HL-60 (cell line): ENCODE measurements at regions not wholly inside any gene's neighbourhood (a gene's known extent, or its start where the extent isn't known, plus 50 kb on each side); places are given as distances from the start of the nearest gene placed in this dataset.
"Not testable (repeated sequence)": the region's sequence is repeated elsewhere in the genome, so short reads cannot be mapped to it uniquely, and the experiment has no call there.

Experiments
- DNase-seq, 2 experiments: peaks; one replicate each; pipeline ENCODE4 v3.0.0-alpha.2; 2010 to 2020; ENCODE audit warnings: low read depth in 1 of 2, low spot score in 1 of 2
- H3K27ac ChIP-seq: fragments of 250-450 bp; sonication (Bioruptor Pico); replicated peaks from 2 replicates; pipeline ENCODE4 v1.5.1; 2020; ENCODE audit warnings: mild to moderate bottlenecking, moderate library complexity
- H3K27me3 ChIP-seq: fragments of 250-450 bp; sonication (Bioruptor Pico); 2 replicates; pipeline ENCODE4 v1.5.1; 2021; ENCODE audit warnings: mild to moderate bottlenecking, moderate library complexity; ENCODE audit not compliant: insufficient read depth, poor library complexity, severe bottlenecking
- H3K4me3 ChIP-seq: replicated peaks from 2 replicates; pipeline ENCODE4 v1.5.1; 2011; ENCODE audit warnings: mild to moderate bottlenecking, control low read depth, low read length; ENCODE audit not compliant: insufficient read depth
- CTCF ChIP-seq: IDR thresholded peaks from one replicate; pipeline ENCODE4 v1.5.1; 2011; ENCODE audit warnings: low read length, control low read depth, inconsistent platforms; ENCODE audit not compliant: insufficient read depth
- GABPA ChIP-seq: IDR thresholded peaks from 2 replicates; pipeline ENCODE4 v1.6.1; 2012; ENCODE audit warnings: low read depth
- POLR2AphosphoS5 ChIP-seq: IDR thresholded peaks from 2 replicates; pipeline ENCODE4 v1.6.1; 2012; ENCODE audit warnings: low read depth
- REST ChIP-seq: IDR thresholded peaks from 2 replicates; pipeline ENCODE4 v1.6.1; 2012; ENCODE audit warnings: low read depth; ENCODE audit not compliant: insufficient replicate concordance
- SPI1 ChIP-seq: IDR thresholded peaks from 2 replicates; pipeline ENCODE4 v1.6.1; 2012; ENCODE audit warnings: low read depth, mild to moderate bottlenecking, borderline replicate concordance

GRCh38 chr6:168844821-168845609, 404.0 kb downstream of the SMOC2 start:
- no peak for DNase-seq
- no peak for TF ChIP-seq CTCF
- no peak for TF ChIP-seq SPI1
- H3K27me3 ChIP-seq = no peaks in the 10 kb centered on the region
- no peak overlapping the region for H3K4me3 ChIP-seq
- H3K27ac ChIP-seq = no peak overlapping the region

GRCh38 chr6:168842632-168843212, 401.7 kb downstream of the SMOC2 start:
- H3K27me3 ChIP-seq, H3K4me3 ChIP-seq, H3K27ac ChIP-seq, DNase-seq: not testable (repeated sequence)

- H3K27me3 ChIP-seq = no peaks in the 10 kb centered on the region
- H3K27ac ChIP-seq = no peak overlapping the region
- DNase-seq = no peak
- TF ChIP-seq POLR2AphosphoS5 = no peak
- no peak for TF ChIP-seq REST
- no peak for TF ChIP-seq CTCF
- no peak for TF ChIP-seq GABPA
- TF ChIP-seq SPI1 = no peak
- H3K4me3 ChIP-seq = no peak overlapping the region
Measured at GRCh38 chr6:168841609-168842278, 400.8 kb downstream of the SMOC2 start.

- H3K4me3 ChIP-seq, H3K27me3 ChIP-seq, DNase-seq, H3K27ac ChIP-seq: not testable (repeated sequence)
Measured at GRCh38 chr6:168840932-168841331, 399.9 kb downstream of the SMOC2 start.

GRCh38 chr6:168840299-168840698, 399.3 kb downstream of the SMOC2 start:
- H3K27ac ChIP-seq, H3K4me3 ChIP-seq, H3K27me3 ChIP-seq, DNase-seq: not testable (repeated sequence)

GRCh38 chr6:168838037-168838399, 397.0 kb downstream of the SMOC2 start:
- DNase-seq = no peak
- TF ChIP-seq REST (no peak), SPI1 (no peak)
- H3K27ac ChIP-seq = no peak overlapping the region

More at GRCh38 chr6:168838037-168838399, 397.0 kb downstream of the SMOC2 start:
- Histone ChIP-seq H3K4me3 (no peak overlapping the region), H3K27me3 (no peaks in the 10 kb centered on the region)
